HG03139 (cell line): ENCODE measurements at regions not wholly inside any gene's neighbourhood (a gene's known extent, or its start where the extent isn't known, plus 50 kb on each side); places are given as distances from the start of the nearest gene placed in this dataset.

Experiments used
- ATAC-seq: cut with Tn5 transposase; IDR thresholded peaks from one replicate; pipeline ENCODE4 v1.9.1; 2021; ENCODE audit not compliant: unreplicated experiment

- no peak for ATAC-seq
Observed at GRCh38 chr14:44309331-44309730, 197.8 kb downstream of the FSCB start.

GRCh38 chr14:44300916-44301315 lies 206.2 kb downstream of the FSCB start:
- ATAC-seq, result no peak

GRCh38 chr14:44297437-44297836 lies 209.6 kb downstream of the FSCB start:
- ATAC-seq, result no peak

- no peak for ATAC-seq
Observed at GRCh38 chr14:44291366-44291915, 215.6 kb downstream of the FSCB start.

- no peak for ATAC-seq
Observed at GRCh38 chr14:44287858-44288257, 219.2 kb downstream of the FSCB start.

GRCh38 chr14:44286201-44286600 lies 220.9 kb downstream of the FSCB start:
- no peak for ATAC-seq

GRCh38 chr14:44283836-44284235 lies 223.2 kb downstream of the FSCB start:
- no peak for ATAC-seq

GRCh38 chr14:44279357-44279756 lies 227.7 kb downstream of the FSCB start:
- peak; percentile 82 for ATAC-seq

- ATAC-seq, result no peak
Observed at GRCh38 chr14:44271637-44272036, 235.4 kb downstream of the FSCB start.

- ATAC-seq, result no peak
Observed at GRCh38 chr14:44271006-44271405, 236.1 kb downstream of the FSCB start.

GRCh38 chr14:44265246-44265645 lies 241.8 kb downstream of the FSCB start:
- no peak for ATAC-seq

GRCh38 chr14:44215660-44216059 lies 291.4 kb downstream of the FSCB start:
- no peak for ATAC-seq

- ATAC-seq, result no peak
Observed at GRCh38 chr14:44211718-44212117, 295.4 kb downstream of the FSCB start.

GRCh38 chr14:44204061-44204835 lies 302.8 kb downstream of the FSCB start:
- ATAC-seq, result no peak

GRCh38 chr14:44180975-44181374 lies 326.1 kb downstream of the FSCB start:
- no peak for ATAC-seq

- no peak for ATAC-seq
Observed at GRCh38 chr14:44170556-44170955, 336.5 kb downstream of the FSCB start.

GRCh38 chr14:44170101-44170500 lies 337.0 kb downstream of the FSCB start:
- no peak for ATAC-seq

- ATAC-seq, result no peak
Observed at GRCh38 chr14:44168566-44168965, 338.5 kb downstream of the FSCB start.

GRCh38 chr14:44166611-44167010 lies 340.5 kb downstream of the FSCB start:
- ATAC-seq, result no peak

GRCh38 chr14:44165936-44166335 lies 341.1 kb downstream of the FSCB start:
- no peak for ATAC-seq

- ATAC-seq, result no peak
Observed at GRCh38 chr14:44165286-44165685, 341.8 kb downstream of the FSCB start.

GRCh38 chr14:44163946-44164345 lies 343.1 kb downstream of the FSCB start:
- ATAC-seq, result no peak

- ATAC-seq, result no peak
Observed at GRCh38 chr14:44162197-44162596, 344.9 kb downstream of the FSCB start.
